ENCODE measurements at regions not wholly inside any gene's neighbourhood (a gene's known extent, or its start where the extent isn't known, plus 50 kb on each side); places are given as distances from the start of the nearest gene placed in this dataset.

DNA sequence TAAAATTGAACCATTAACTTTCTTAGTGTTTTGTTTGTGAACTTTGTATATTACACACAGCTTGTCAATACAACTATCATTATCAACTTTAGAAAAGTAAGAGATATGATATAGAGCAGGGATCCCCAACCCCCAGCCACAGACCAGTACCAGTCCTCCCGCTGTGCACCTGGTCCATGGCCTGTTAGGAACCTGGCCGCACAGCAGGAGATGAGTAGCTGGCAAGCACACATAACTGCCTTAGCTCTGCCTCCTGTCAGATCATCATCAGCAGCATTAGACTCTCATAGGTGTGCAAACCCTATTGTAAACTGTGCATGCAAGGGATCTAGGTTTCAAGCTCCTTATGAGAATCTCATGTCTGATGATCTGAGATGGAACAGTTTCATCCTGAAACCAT, 491.0 kb upstream of the NXPH2 start:
- Histone ChIP-seq H3K9ac (ENCODE audit: low read depth in 1 of 2, low read length in 2 of 2) (no peak overlapping the region), H3K4me3 (ENCODE audit: low read depth in 1 of 3, low read length in 3 of 3) (no peak overlapping the region), H3K4me1 (ENCODE audit: control insufficient read depth in 4 of 4, insufficient read depth in 4 of 4, low read length in 3 of 4) (no peaks in the 10 kb centered on the region), H3K9me3 (ENCODE audit: control insufficient read depth in 4 of 4, low read length in 3 of 4) (no peaks in the 10 kb centered on the region), H3K36me3 (ENCODE audit: control insufficient read depth in 4 of 4, insufficient read depth in 3 of 4, low read depth in 1 of 4, low read length in 3 of 4) (no peaks in the 10 kb centered on the region), H3K27ac (ENCODE audit: low read depth in 1 of 2, low read length in 2 of 2) (no peak overlapping the region), H3K27me3 (ENCODE audit: control insufficient read depth in 4 of 4, insufficient read depth in 4 of 4, low read length in 3 of 4) (no peaks in the 10 kb centered on the region)
- TF ChIP-seq SP1 (IDR thresholded peaks at IDR 0.05) (no peak), HNF4A (conservative IDR thresholded peaks at IDR 0.05) (no peak), FOXA2 (IDR thresholded peaks at IDR 0.05) (no peak), NR2F2 (IDR thresholded peaks at IDR 0.05) (no peak), YY1 (IDR thresholded peaks at IDR 0.05) (no peak), RXRA (IDR thresholded peaks at IDR 0.05) (no peak), TAF1 (conservative IDR thresholded peaks at IDR 0.05) (no peak), JUND (IDR thresholded peaks at IDR 0.05) (no peak), RAD21 (IDR thresholded peaks at IDR 0.05) (no peak), HNF4G (IDR thresholded peaks at IDR 0.05) (no peak), FOXA1 (IDR thresholded peaks at IDR 0.05) (no peak), GABPA (IDR thresholded peaks at IDR 0.05 in 1 of 2, conservative IDR thresholded peaks at IDR 0.05 in 1 of 2) (no peak), EGR1 (IDR thresholded peaks at IDR 0.05; ENCODE audit: low read depth in 2 of 2) (no peak)
- TF ChIP-seq, protein P1, sequence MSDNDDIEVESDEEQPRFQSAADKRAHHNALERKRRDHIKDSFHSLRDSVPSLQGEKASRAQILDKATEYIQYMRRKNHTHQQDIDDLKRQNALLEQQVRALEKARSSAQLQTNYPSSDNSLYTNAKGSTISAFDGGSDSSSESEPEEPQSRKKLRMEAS (IDR thresholded peaks at IDR 0.05), result no peak
- TF ChIP-seq, protein P2, sequence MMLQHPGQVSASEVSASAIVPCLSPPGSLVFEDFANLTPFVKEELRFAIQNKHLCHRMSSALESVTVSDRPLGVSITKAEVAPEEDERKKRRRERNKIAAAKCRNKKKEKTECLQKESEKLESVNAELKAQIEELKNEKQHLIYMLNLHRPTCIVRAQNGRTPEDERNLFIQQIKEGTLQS (IDR thresholded peaks at IDR 0.05), result no peak
- TF ChIP-seq, protein P3, sequence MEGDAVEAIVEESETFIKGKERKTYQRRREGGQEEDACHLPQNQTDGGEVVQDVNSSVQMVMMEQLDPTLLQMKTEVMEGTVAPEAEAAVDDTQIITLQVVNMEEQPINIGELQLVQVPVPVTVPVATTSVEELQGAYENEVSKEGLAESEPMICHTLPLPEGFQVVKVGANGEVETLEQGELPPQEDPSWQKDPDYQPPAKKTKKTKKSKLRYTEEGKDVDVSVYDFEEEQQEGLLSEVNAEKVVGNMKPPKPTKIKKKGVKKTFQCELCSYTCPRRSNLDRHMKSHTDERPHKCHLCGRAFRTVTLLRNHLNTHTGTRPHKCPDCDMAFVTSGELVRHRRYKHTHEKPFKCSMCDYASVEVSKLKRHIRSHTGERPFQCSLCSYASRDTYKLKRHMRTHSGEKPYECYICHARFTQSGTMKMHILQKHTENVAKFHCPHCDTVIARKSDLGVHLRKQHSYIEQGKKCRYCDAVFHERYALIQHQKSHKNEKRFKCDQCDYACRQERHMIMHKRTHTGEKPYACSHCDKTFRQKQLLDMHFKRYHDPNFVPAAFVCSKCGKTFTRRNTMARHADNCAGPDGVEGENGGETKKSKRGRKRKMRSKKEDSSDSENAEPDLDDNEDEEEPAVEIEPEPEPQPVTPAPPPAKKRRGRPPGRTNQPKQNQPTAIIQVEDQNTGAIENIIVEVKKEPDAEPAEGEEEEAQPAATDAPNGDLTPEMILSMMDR (IDR thresholded peaks at IDR 0.05; ENCODE audit: low read depth, low read length, missing input control), result no peak
- TF ChIP-seq, protein P4, sequence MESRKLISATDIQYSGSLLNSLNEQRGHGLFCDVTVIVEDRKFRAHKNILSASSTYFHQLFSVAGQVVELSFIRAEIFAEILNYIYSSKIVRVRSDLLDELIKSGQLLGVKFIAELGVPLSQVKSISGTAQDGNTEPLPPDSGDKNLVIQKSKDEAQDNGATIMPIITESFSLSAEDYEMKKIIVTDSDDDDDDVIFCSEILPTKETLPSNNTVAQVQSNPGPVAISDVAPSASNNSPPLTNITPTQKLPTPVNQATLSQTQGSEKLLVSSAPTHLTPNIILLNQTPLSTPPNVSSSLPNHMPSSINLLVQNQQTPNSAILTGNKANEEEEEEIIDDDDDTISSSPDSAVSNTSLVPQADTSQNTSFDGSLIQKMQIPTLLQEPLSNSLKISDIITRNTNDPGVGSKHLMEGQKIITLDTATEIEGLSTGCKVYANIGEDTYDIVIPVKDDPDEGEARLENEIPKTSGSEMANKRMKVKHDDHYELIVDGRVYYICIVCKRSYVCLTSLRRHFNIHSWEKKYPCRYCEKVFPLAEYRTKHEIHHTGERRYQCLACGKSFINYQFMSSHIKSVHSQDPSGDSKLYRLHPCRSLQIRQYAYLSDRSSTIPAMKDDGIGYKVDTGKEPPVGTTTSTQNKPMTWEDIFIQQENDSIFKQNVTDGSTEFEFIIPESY (IDR thresholded peaks at IDR 0.05), result no peak
- TF ChIP-seq, protein P5, sequence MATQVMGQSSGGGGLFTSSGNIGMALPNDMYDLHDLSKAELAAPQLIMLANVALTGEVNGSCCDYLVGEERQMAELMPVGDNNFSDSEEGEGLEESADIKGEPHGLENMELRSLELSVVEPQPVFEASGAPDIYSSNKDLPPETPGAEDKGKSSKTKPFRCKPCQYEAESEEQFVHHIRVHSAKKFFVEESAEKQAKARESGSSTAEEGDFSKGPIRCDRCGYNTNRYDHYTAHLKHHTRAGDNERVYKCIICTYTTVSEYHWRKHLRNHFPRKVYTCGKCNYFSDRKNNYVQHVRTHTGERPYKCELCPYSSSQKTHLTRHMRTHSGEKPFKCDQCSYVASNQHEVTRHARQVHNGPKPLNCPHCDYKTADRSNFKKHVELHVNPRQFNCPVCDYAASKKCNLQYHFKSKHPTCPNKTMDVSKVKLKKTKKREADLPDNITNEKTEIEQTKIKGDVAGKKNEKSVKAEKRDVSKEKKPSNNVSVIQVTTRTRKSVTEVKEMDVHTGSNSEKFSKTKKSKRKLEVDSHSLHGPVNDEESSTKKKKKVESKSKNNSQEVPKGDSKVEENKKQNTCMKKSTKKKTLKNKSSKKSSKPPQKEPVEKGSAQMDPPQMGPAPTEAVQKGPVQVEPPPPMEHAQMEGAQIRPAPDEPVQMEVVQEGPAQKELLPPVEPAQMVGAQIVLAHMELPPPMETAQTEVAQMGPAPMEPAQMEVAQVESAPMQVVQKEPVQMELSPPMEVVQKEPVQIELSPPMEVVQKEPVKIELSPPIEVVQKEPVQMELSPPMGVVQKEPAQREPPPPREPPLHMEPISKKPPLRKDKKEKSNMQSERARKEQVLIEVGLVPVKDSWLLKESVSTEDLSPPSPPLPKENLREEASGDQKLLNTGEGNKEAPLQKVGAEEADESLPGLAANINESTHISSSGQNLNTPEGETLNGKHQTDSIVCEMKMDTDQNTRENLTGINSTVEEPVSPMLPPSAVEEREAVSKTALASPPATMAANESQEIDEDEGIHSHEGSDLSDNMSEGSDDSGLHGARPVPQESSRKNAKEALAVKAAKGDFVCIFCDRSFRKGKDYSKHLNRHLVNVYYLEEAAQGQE (IDR thresholded peaks at IDR 0.05), result no peak
- WGBS, result 78% methylated on average over 2 of the region's 2 CpGs
- no peak for DNase-seq (ENCODE audit: low spot score)

All from liver (tissue), 8 donors.